Activated CD4-positive, CD25-positive, alpha-beta regulatory T cell treated with anti-CD3 and anti-CD28 coated beads, Interleukin-2, amount 50 U/mL, for 24 hours (primary cell): ENCODE measurements at regions not wholly inside any gene's neighbourhood (a gene's known extent, or its start where the extent isn't known, plus 50 kb on each side); places are given as distances from the start of the nearest gene placed in this dataset.
"Not testable (repeated sequence)": the region's sequence is repeated elsewhere in the genome, so short reads cannot be mapped to it uniquely, and the experiment has no call there.

Source experiments
- ATAC-seq, 2 donors: fragments of 150-1000 bp; cut with Tn5 transposase; one replicate each; pipeline ENCODE4 v1.10.0; 2021; ENCODE audit warnings: mild to moderate bottlenecking in 1 of 2, moderate library complexity in 1 of 2

DNA sequence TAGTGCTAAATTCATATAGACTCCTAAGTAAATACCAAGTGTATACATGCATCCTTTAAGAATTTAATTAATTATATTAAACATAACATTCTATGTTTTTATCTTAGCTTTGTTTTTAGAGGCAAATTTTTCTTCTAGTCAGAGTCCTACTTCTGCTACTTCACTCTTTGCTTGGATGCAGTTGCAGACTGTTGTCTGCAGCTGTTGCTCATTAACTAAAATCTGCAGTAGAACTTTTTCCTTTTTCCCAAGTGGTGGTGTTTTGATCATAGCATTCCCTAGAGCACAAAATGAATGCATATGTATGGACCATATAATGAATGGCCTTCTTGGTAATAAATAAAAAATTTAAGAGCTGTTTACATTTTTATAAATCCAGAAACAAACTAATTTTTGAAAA, 198.3 kb downstream of the CASP12 start:
- ATAC-seq = no peak

DNA sequence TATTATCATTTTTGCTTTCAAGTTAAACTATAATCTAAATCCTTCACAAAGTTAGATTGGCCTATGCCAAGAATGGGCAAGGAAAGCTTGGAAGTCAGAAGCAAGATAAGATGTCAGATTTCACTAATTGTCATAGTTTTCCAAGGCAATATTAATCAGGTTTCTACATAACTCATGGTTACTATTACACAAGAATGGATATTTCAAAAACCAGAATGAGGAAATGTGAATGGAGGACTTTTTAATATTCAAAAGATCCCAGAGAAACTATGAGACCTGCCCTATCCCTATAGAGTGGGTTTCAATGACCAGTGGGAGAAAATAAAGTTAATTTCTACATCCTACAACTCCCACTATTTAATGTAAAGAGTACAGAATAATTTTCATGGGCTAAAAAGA, 203.2 kb downstream of the CASP12 start:
- no peak for ATAC-seq

DNA sequence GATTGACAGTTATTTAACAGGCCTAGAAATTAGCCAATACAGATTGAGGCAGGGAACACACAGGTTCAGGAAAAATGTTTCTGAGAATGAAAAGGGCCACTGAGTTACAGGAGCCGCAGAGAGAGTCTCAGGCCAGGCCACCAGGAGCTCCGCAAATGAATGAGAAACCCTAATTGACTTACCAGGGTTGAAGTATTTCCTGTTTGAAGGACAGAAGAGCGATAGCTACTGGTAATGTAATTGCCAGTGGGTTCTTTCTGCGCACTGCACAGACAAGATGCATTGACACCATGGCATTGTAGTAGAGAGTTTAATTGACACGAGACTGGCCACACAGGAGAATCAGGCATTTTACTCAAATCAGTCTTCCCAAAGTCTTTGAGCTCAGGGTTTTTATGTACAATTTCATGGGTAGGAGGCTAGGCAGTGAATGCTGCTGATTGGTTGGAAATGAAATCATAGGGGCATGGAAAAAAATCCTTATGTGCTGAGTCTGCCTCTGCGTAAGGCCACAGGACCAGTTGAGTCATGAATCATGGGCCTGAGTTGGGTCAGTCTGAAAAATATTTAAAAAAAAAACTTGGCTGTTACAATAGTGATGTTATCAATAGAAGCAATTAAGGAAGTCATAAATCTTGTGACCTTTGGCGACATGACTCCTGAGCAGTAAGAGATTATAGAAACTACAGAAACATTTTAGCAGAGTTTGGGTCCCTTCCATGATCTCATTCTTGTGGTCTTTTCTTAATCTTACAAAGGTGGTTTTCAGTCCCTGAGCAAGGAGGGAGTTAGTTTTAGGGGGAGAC, 203.8 kb downstream of the CASP12 start:
- ATAC-seq = no peak

DNA sequence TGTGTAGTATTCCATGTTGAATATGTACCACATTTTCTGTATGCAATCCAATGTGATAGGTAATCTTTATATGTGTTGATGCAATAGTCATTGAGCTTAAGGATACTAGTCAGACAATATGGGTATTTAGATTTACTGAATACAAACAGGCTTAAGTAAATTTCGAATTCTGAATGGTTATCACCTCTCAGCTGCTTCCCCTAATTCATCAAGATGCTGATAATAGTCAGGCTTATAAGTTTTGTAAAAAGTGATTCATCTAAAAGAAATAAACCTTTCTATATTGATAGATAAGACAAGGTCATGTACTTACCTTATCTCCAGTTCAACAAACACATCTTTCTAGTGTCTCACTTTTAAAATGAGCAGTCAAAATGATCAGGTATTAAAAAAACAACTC, 205.5 kb downstream of the CASP12 start:
- ATAC-seq = peak in 1 of 2 donors; percentile 24

DNA sequence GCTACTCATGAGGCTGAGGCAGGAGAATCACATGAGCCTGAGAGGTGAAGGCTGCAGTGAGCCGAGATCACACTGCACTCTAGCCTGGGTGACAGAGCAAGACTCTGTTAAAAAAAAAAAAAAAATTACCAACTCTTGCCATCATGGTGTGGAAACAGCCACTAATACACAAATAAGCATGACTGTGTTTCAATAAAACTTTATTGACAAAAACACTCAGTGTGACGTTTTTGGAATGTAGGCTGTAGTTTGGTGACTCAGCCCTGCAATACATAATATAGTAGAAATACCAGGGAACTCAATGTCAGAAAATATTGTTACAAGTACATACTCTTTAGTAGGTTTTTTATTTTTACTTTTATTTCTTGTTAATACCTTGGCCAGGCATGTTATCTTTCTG, 207.1 kb downstream of the CASP12 start:
- ATAC-seq = no peak

DNA sequence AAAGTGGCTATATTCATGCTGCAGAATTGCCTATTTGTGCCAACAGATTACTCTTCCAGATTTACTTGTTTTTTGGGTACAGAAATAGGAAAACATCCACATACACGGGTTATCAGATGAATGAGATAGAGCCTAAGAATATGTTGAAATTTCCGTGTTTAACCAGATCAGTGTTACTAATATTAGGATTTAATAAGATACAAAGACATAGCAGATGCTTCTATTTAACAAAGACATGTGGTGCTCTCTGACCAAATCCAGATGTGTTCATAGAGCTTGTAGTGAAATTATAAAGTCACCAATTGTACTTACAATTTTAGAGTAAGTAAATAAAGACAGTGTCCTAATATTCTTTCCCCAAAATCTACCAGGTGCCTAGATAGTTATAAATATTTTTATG, 208.0 kb downstream of the CASP12 start:
- no peak for ATAC-seq

DNA sequence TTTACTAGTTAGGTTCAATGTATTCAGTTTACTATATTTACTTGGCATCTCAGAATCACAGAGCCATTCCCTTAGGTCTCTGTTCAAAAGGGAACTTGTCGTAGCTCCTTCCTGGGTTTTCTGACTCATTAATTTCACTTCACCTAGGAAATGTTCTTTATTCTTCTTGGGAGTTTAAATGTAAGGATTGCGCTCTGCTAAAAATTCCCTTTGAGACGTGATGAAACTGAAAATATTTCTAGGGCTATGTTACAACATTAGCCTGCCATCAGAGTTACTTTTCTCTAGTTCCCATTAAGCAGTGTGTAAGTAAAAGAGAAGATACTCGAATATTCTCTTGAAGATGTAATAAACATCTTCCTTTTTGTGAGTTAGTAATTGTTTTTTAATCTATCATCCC, 209.5 kb downstream of the CASP12 start:
- ATAC-seq = no peak

DNA sequence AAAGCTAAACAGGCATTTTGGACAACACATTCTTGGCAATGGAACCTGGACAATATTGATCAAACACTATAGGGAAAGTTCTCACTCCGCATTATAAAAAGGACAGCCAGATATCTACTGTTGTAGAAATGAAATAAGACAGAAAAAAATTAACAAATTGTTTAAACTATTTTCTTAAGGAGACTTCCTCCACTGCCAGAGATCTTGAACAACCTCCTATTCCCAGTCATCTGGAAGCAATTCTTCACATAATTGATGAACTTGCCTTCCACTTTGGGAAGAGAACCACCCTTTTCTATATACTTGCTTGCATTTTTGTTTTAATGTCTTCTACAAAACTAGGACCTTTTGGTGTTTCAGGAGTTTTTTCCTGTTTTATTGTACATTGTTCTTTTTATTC, 216.1 kb downstream of the CASP12 start:
- ATAC-seq = no peak

DNA sequence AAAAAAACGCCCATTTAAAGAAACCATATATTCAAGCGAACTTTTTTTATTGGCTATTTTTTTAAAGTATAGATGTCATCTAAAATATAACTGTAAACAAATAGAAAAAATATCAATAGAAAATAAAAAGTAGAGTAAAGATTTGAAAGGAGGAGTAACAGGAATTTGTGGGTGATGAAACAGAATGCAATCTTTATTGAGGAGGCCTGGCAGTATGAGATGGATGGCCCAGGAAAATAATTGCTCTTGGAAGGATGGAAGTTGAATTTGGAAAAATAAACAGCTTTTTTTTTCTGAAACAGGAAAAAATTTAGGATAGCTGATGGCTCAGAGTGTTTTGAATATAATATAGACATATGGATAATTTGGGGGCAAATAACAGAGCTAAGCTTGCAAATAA, 219.0 kb downstream of the CASP12 start:
- no peak for ATAC-seq

DNA sequence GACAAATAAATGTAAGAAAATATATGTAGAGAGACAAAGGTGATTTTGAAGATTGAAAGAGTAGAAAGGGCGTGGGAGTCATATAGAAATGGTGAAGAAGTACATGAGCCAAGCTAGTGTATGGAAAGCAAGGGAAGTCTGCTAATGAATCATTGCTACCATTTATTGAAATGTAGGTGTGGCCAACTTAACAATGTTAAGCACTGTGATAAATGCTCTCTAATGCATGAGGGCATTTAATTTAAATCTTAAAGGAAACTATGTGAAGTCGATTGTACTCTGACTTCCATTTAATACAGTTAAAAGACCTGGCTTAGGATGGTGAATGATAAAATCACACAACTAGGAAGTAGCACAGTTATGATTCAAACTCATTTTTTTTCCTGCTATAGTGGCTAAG, 219.9 kb downstream of the CASP12 start:
- ATAC-seq = peak in 1 of 2 donors; percentile 20

DNA sequence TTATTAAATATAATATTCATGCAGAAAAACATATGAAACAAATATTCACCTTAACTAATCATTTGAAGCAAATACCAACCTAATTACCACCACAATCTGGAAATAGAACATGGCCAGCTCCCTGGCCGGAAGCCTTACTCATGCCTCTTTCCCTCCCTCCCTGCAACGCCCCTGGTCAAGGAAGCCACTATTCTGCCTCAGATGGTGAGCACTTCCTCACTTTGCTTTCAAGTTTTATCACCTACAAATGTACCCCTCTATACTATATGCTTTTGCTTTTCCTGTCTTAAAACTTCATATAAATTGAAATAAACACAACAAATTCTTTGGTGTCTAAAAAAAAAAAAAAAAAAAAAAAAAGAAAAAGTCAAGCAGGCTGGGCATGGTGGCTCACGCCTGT, 221.2 kb downstream of the CASP12 start:
- ATAC-seq = not testable (repeated sequence)

DNA sequence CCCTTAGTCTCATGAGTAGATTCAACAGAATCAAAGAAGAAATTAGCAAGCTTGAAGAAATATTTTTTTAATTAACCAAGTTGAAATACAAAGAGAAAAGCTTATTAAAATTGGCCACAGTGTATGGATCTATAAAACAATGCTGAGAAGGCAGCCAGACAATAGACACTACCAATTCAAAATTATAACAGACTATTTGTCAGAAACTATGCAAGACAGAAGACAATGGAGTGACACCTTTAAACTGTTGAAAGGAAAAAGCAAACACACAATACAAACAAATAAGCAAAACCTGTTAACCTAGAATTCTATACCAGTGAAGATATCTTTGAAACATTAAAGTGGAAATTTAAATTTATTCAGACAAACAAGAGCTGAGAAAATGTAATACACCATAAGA, 225.4 kb downstream of the CASP12 start:
- ATAC-seq = no peak

DNA sequence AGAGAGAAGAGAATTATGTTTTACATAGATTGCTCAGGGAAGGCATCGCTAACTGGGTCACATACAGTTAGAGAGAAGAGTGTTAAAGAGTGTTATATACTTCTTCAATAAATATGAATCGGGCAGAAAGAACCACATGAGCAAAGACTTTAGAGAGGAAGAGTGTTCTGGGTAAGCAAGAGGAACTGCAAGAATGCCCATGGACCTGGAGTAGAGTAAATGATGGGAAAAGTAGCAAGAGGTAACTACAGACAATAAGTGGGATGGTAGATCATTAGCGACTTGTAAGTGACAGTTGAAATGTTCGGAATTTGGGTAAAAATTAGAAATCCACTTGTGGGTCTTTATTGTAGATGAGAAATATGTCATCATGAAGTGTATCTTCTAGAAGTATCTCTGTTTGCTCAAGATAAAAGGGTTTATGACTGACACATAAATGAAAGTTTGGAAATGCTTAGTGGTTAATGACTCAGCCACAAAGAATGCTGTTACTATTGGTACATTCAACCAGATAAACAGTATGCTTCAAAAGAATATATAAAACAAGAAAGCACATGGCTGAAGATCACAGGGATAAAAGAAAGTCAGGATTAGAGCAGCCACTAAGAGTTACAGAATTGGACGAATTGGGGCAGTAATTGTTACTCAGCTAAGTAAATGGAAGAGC, 229.3 kb downstream of the CASP12 start:
- ATAC-seq = peak; percentile 76 to 78

DNA sequence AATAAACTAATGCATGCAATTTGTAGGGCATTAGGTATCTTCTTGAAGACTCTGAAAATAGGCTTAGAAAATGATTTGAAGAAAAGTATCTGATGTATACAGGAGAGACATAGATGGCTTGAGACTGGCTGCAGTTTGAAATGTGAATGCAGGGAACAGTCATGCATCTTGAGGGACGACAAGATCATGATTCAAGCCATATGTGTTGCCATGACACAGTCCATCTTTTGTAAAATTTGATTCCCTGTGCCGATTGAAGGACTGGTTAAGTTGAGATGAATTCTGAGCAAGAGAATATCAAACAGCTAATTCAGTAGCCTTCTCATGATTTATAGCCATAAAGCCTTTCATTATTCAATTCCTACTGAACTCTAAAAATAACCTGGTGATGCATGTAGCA, 231.6 kb downstream of the CASP12 start:
- no peak for ATAC-seq

DNA sequence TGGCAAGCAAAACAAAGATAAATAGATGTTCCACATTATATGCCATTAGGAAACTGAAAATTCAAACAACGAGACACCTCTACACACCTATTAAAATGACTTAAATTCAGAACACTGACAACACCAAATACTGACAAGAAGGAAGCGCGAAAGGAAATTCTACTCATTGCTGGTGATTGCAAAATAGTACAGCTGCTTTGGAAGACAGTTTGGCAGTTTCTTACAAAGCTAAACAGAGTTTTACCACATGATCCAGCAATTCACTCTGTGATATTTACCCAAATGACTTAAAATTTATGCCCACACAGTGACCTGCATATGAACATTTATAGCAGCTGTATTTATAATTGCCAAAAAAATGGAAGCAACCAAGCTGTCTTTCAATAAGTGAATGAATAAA, 232.6 kb downstream of the CASP12 start:
- no peak for ATAC-seq

DNA sequence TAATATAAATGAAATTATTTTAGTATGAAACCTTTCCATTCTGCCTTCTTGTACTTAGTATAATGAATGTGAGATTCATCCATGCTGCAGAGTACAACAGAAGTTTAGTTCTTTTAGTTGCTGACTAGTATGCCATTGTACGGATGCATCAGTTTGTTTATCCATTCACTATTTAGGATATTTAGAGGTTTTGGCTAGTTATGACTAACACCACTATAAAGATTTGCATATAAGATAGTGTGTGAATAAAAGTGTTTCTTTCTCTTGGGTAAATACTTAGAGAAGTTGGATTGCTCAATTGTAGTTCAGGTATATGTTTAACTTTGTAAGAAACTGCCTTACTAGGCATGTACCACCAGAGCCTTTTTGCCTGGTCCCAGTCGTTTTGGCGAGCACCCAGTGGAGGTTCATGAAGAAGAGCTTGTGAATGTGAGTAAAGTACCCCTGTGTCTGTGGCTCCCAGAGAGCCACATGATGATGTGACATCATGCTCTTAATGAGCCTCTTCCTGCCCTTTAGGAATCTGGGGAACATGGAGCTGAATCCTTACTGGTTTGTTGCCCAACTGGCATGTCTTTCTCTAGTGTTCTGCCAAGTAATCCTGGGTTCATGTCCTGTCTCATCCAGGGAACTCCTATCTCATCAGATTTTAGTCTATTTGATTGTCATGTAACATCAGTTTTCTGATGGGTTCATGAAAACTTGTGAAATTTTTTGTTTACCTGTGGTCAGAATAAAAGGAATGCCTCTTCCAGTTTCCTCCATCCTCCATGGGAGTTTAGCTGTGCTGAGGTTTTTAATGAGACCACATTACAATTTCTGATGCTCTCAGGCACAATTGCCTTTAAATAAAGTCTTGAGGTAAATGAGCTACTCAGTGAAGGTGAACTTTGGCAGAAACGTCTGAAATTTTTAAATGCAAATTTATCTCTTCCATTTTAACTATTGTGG, 234.8 kb downstream of the CASP12 start:
- no peak for ATAC-seq

DNA sequence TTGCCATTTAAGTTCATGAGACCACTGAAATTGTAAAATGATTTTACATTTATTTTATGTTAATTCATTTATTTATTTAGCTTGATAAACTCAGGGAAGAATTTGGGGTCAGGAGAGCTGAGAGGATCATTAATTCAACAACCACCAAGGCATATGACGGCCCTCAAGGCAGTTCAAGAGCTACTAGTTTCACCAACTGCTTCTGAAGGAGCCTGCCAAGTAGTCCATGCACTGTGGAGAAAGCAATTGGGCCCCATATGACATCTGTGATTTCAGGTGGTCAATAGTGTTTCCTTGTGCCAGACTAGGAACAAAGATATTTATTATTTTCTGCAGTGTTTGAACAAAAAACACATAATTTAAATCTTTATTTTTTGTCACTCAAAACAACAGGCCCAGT, 236.4 kb downstream of the CASP12 start:
- no peak for ATAC-seq

DNA sequence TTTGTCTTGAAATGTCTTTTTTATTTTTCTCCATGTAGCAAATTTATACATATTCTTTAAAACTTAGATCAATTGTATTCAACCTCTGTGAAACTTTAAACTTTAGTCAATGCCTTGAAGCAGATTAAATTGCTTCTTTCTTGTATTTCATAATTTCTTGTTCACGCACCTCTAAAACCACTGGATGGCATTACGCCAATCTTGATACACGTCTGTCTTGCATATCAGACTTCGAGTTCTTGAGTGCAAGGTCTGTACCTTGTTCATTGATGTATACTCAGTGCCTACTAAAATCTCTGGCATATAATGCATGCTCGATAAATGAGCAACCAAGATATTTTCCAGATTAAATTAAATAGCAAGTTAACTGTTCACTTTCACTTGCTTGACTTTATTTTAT, 236.8 kb downstream of the CASP12 start:
- ATAC-seq = no peak

DNA sequence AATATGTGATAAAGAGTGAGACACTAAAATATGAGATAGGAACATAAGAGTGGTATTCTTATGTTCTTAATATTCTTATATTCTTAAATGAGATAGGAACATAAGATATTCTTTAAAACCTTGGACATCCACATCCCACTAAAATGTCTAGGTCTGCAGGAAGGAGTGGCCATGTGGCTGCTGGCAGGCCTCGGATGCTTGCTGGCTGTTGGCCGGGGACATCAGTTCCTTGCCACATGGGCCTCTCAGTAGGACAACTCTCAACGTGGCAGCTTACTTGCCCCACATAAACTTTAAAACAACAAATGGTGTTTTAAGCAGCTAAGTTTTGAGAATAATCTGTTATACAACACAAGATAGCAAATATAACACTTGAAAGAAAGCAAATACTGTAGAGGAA, 240.1 kb downstream of the CASP12 start:
- no peak for ATAC-seq

DNA sequence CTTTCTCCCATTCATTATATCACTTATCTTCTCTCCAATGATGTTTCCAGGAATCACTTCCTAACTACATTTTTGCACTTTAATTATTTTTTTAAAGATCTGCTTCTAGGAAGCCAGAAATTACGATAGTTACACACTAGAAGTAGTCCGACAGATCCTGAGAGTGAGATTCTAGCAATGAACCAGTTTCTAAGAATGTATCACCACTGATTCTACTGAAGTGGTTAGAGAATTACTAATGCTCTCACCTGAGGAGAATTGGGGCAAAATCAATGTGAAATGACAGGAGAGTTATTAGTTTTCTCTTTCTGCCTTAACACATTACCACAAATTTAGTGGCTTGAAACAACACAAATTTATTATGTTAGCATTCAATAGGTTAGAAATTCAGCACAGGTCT, 241.2 kb downstream of the CASP12 start:
- ATAC-seq = peak; percentile 87 to 92

DNA sequence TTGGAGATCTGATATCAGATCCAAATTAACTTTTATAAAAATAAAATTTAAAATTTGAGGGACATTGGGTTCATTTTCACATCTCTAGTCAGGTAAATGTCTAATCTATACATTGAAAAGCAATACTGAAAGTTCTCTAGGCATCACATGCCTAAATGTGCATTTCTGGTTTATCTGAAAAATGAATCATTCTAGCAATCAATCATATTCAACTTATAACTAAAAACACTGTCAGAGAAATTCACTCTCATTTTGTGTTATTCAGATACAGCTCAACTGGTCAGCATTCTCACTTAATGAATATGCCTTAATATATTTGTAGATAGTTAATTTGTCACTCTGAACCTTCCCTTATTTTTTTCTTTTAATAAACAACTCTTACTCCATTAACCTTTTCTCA, 243.2 kb downstream of the CASP12 start:
- no peak for ATAC-seq

DNA sequence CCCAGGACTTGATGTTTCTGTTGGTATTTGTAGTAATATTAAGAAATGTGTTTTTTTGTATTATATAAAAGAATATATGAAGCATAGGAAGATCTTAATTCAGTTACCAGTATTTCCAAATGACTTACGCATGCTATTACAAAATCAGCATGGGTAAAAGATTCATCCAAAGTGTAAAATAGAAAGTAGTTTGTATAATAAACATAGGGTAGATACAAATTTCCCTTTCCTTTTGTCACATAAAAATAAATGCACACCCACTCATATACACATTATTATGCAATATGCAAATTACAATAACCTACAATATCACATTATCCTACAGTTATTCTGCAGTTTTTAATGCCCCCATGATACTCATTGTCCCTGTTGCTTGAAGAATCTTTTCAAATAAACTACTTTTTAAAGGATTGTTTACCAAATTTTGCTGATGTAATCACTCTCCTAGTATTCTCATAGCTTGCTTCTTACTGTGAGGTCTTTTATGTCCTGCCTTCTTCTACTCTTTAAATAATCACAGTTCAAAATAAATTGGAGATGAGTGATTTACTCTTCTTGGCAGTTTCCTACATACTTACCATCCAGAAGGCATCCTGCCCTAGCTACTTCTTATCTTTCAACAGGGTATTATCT, 244.0 kb downstream of the CASP12 start:
- no peak for ATAC-seq

DNA sequence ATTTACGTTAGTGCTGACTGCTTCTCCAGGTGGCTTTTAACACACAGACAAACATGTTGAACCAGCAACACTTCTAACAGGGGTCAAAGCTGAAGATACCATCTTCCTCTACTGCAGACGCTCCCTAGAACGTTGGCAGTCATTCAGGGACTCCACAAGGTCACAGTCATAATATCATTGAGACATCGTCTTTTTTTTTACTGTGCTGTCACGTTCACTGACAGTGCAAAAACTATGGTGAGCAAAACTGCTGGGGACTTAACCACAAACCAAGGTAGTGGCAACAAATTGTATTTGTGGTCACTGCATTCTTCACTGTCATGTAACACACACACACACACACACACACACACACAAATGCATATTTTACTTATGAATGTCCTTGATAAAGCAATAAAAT, 244.9 kb downstream of the CASP12 start:
- ATAC-seq = peak; percentile 16 to 49
